T-helper 2 cell (primary cell): ENCODE measurements at regions not wholly inside any gene's neighbourhood (a gene's known extent, or its start where the extent isn't known, plus 50 kb on each side); places are given as distances from the start of the nearest gene placed in this dataset.
"Not testable (repeated sequence)": the region's sequence is repeated elsewhere in the genome, so short reads cannot be mapped to it uniquely, and the experiment has no call there.

Experiments used
- DNase-seq, 5 experiments: peaks; one replicate each; pipeline versions ENCODE4 v3.0.0 to v3.0.0-alpha.2; 2012 to 2022

GRCh38 chr6:26720663-26721218 is 61.2 kb upstream of the ZNF322 start:
- DNase-seq: not testable (repeated sequence)

- not testable (repeated sequence) for DNase-seq
Observed at GRCh38 chr6:26730019-26730766, 70.6 kb upstream of the ZNF322 start.

- not testable (repeated sequence) for DNase-seq
Observed at GRCh38 chr6:26734776-26735472, 75.4 kb upstream of the ZNF322 start.

GRCh38 chr6:26739811-26740210 is 80.3 kb upstream of the ZNF322 start:
- DNase-seq: no peak

- no peak for DNase-seq
Observed at GRCh38 chr6:26743157-26743821, 83.7 kb upstream of the ZNF322 start.

GRCh38 chr6:26743941-26744699 is 84.6 kb upstream of the ZNF322 start:
- DNase-seq: no peak

GRCh38 chr6:26744837-26745282 is 85.3 kb upstream of the ZNF322 start:
- DNase-seq: not testable (repeated sequence)

GRCh38 chr6:26745964-26746363 is 86.4 kb upstream of the ZNF322 start:
- not testable (repeated sequence) for DNase-seq

GRCh38 chr6:26749126-26749758 is 89.7 kb upstream of the ZNF322 start:
- not testable (repeated sequence) for DNase-seq

- not testable (repeated sequence) for DNase-seq
Observed at GRCh38 chr6:26749759-26750126, 90.2 kb upstream of the ZNF322 start.

- DNase-seq: no peak
Observed at GRCh38 chr6:26754212-26754611, 94.7 kb upstream of the ZNF322 start.

GRCh38 chr6:26754801-26755200 is 95.3 kb upstream of the ZNF322 start:
- not testable (repeated sequence) for DNase-seq

GRCh38 chr6:26756067-26756805 is 96.7 kb upstream of the ZNF322 start:
- DNase-seq: not testable (repeated sequence)

GRCh38 chr6:26766203-26766902 is 106.8 kb upstream of the ZNF322 start:
- DNase-seq: not testable (repeated sequence)

- not testable (repeated sequence) for DNase-seq
Observed at GRCh38 chr6:26770941-26771666, 111.6 kb upstream of the ZNF322 start.

GRCh38 chr6:26773414-26773813 is 113.9 kb upstream of the ZNF322 start:
- DNase-seq: not testable (repeated sequence)

- not testable (repeated sequence) for DNase-seq
Observed at GRCh38 chr6:26780563-26780962, 121.0 kb upstream of the ZNF322 start.

- DNase-seq: not testable (repeated sequence)
Observed at GRCh38 chr6:26795474-26796307, 136.1 kb upstream of the ZNF322 start.
